ENCODE measurements at regions not wholly inside any gene's neighbourhood (a gene's known extent, or its start where the extent isn't known, plus 50 kb on each side); places are given as distances from the start of the nearest gene placed in this dataset.

DNA sequence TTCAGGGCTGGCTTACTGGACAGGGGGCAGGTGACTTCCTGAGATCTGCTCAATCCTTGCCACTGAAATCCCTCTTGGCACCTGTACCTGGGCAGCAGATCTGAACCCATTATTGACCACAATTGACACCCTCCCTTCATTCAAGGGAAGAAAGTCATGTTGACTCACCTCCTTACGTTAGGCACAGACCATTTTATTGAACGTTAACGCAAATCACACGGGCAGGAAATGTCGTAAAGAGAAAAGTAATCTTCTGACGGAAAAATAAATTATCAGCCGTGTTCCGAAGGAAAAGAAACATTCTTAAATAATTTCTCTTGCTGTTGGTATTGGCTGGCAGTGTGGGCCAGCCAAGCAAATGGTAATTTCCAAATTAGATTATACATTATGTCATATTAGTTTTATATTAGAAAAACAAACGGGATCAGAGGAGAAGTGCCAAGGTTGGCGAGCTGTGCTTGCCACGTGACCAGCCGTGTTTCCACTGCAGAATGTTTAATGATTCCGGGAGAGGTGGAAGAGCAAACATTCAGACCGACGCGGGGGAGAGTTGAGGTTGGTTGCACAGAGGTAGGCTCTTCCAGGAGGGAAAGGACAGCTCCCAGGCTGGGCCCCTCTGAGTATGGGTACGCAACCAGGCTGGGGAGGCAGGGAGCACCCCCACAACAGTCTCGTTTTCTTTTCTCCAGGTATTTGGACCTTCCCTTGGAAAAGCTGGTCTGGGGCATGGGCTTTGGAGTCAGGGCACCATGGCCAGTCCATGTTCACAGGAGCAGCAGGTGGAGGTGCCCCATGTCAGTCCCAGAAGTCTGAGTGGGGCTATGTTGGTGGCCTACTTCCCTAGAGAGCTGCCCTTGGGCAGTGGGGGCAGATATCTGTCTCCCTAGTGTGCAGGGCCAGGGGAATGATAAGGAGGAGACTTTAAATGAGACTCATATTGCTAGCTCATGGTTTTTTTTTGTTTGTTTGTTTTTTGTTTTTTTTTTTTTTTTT is 121.1 kb downstream of the FOXD2 start:
- DNase-seq (ENCODE audit: insufficient read length) (no peak), FAIRE-seq (no peak)
- no peak for TF ChIP-seq POLR2A (IDR thresholded peaks at IDR 0.05; ENCODE audit: low read depth, low read length)
- TF ChIP-seq POLR2AphosphoS5 (IDR thresholded peaks at IDR 0.05; ENCODE audit: low read depth, low read length): no peak
- TF ChIP-seq TAF1 (IDR thresholded peaks at IDR 0.05; ENCODE audit: borderline replicate concordance, low read depth, low read length): no peak

- DNase-seq (ENCODE audit: insufficient read length): no peak
- TF ChIP-seq POLR2A (IDR thresholded peaks at IDR 0.05; ENCODE audit: low read depth, low read length) (no peak), POLR2AphosphoS5 (IDR thresholded peaks at IDR 0.05; ENCODE audit: low read depth, low read length) (no peak), TAF1 (IDR thresholded peaks at IDR 0.05; ENCODE audit: borderline replicate concordance, low read depth, low read length) (no peak)
- FAIRE-seq: no peak
Observed at GRCh38 chr1:47559944-47560695, 122.3 kb downstream of the FOXD2 start.

GRCh38 chr1:47561523-47562007 is 123.7 kb downstream of the FOXD2 start:
- TF ChIP-seq POLR2AphosphoS5 (IDR thresholded peaks at IDR 0.05; ENCODE audit: low read depth, low read length) (no peak), POLR2A (IDR thresholded peaks at IDR 0.05; ENCODE audit: low read depth, low read length) (no peak), TAF1 (IDR thresholded peaks at IDR 0.05; ENCODE audit: borderline replicate concordance, low read depth, low read length) (no peak)
- FAIRE-seq (no peak), DNase-seq (ENCODE audit: insufficient read length) (no peak)

GRCh38 chr1:47562147-47562546 is 124.3 kb downstream of the FOXD2 start:
- TF ChIP-seq TAF1 (IDR thresholded peaks at IDR 0.05; ENCODE audit: borderline replicate concordance, low read depth, low read length) (no peak), POLR2AphosphoS5 (IDR thresholded peaks at IDR 0.05; ENCODE audit: low read depth, low read length) (no peak), POLR2A (IDR thresholded peaks at IDR 0.05; ENCODE audit: low read depth, low read length) (no peak)
- DNase-seq (ENCODE audit: insufficient read length) (no peak), FAIRE-seq (no peak)

DNA sequence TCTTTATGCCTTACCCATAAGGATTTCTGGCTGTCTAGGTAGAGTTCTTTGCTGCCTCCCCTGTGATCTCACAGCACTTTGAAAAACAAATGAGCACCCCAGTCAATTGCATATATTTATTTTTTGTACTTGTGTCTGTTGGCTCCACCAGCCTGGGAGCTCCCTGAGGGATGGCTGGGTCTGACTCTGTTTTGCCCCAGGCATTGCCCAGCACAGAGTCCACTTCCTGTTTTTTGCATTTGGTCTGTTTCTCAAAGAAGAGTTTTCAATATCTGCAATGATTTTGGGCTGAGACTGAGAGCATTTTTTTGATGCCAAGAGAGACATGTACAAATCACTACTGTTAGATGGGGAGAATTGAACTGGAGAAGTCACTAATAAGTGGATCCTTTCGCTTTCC is 125.0 kb downstream of the FOXD2 start:
- no peak for TF ChIP-seq POLR2AphosphoS5 (IDR thresholded peaks at IDR 0.05; ENCODE audit: low read depth, low read length)
- no peak for FAIRE-seq
- no peak for DNase-seq (ENCODE audit: insufficient read length)

DNA sequence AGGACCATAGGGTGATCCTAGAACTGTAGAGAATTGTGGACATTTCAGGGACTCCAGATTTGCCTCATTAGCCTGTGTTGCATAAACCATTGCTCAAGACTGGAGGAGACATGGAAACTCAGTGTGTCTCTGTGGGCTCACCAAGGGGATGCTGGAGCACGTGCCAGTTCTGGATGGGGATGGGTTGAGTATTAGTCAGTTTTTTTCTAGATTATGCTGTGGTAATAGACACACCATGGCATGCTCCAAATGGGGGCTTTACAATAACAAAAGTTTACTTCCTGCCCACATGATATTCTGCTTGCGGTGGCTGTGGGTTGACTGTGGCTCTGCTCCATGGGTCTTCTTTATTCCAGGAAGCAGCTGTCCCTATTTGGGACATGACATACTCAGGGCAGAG is 125.4 kb downstream of the FOXD2 start:
- TF ChIP-seq POLR2AphosphoS5 (IDR thresholded peaks at IDR 0.05; ENCODE audit: low read depth, low read length): no peak
- TF ChIP-seq POLR2A (IDR thresholded peaks at IDR 0.05; ENCODE audit: low read depth, low read length): no peak
- no peak for TF ChIP-seq TAF1 (IDR thresholded peaks at IDR 0.05; ENCODE audit: borderline replicate concordance, low read depth, low read length)

GRCh38 chr1:47564570-47564969 is 126.7 kb downstream of the FOXD2 start:
- DNase-seq (ENCODE audit: insufficient read length) (no peak), FAIRE-seq (no peak)
- TF ChIP-seq POLR2AphosphoS5 (IDR thresholded peaks at IDR 0.05; ENCODE audit: low read depth, low read length) (no peak), TAF1 (IDR thresholded peaks at IDR 0.05; ENCODE audit: borderline replicate concordance, low read depth, low read length) (no peak), POLR2A (IDR thresholded peaks at IDR 0.05; ENCODE audit: low read depth, low read length) (no peak)

More for the DNA sequence above, 125.4 kb downstream of the FOXD2 start:
- DNase-seq (ENCODE audit: insufficient read length): no peak
- no peak for FAIRE-seq

GRCh38 chr1:47565092-47565491 is 127.2 kb downstream of the FOXD2 start:
- DNase-seq (ENCODE audit: insufficient read length) (no peak), FAIRE-seq (no peak)
- TF ChIP-seq TAF1 (IDR thresholded peaks at IDR 0.05; ENCODE audit: borderline replicate concordance, low read depth, low read length) (no peak), POLR2A (IDR thresholded peaks at IDR 0.05; ENCODE audit: low read depth, low read length) (no peak), POLR2AphosphoS5 (IDR thresholded peaks at IDR 0.05; ENCODE audit: low read depth, low read length) (no peak)

DNA sequence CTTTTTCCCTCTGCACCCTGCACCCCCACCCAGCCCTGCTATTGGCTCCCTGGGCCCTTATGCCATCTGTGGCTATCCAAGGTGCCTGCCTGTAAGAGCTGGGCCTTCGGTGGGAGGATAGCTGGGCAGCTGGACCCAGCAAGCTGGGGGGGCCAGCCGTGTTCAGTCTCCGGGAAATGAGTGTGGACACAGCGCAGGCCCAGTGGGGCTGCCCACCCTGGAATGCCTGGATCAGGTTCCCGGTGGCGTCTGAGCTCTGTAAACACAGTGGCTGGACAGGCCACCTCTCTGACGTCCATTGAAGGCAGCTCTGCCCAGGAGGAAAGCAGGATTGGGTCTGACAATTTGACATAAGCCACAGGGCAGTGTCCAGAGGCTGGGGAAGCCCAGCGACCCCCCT is 127.8 kb downstream of the FOXD2 start:
- DNase-seq (ENCODE audit: insufficient read length) (no peak), FAIRE-seq (no peak)
- TF ChIP-seq TAF1 (IDR thresholded peaks at IDR 0.05; ENCODE audit: borderline replicate concordance, low read depth, low read length) (no peak), POLR2A (IDR thresholded peaks at IDR 0.05; ENCODE audit: low read depth, low read length) (no peak), POLR2AphosphoS5 (IDR thresholded peaks at IDR 0.05; ENCODE audit: low read depth, low read length) (no peak)

GRCh38 chr1:47568763-47569162 is 130.9 kb downstream of the FOXD2 start:
- DNase-seq (ENCODE audit: insufficient read length) (no peak), FAIRE-seq (no peak)

DNA sequence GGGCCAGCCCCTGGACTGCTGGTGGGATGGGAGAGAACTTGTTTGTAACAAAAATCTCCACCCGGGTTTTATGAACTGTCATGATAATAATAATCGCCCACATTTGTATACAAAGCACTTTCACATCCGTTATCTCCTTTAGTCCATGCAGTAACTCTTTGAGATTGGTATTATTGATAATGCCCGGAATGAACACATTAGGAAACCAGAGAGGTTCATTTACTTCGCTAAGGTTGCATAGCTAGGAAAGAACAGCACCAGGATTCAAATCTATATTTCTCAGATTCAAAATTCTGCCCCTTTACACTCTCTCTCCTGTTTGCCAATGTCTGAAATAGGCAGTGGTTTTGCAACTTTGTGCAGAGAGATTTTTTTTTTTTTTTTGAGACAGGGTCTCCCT is 131.4 kb downstream of the FOXD2 start:
- DNase-seq (ENCODE audit: insufficient read length) (no peak), FAIRE-seq (no peak)
- TF ChIP-seq POLR2A (IDR thresholded peaks at IDR 0.05; ENCODE audit: low read depth, low read length) (no peak), TAF1 (IDR thresholded peaks at IDR 0.05; ENCODE audit: borderline replicate concordance, low read depth, low read length) (no peak), POLR2AphosphoS5 (IDR thresholded peaks at IDR 0.05; ENCODE audit: low read depth, low read length) (no peak)

More at GRCh38 chr1:47568763-47569162, 130.9 kb downstream of the FOXD2 start:
- TF ChIP-seq POLR2AphosphoS5 (IDR thresholded peaks at IDR 0.05; ENCODE audit: low read depth, low read length): no peak
- TF ChIP-seq POLR2A (IDR thresholded peaks at IDR 0.05; ENCODE audit: low read depth, low read length): no peak
- TF ChIP-seq TAF1 (IDR thresholded peaks at IDR 0.05; ENCODE audit: borderline replicate concordance, low read depth, low read length): no peak
